Lung (tissue), 11 donors: ENCODE measurements at regions not wholly inside any gene's neighbourhood (a gene's known extent, or its start where the extent isn't known, plus 50 kb on each side); places are given as distances from the start of the nearest gene placed in this dataset.
A peak's percentile ranks its signal among the peaks of the same experiment; 100 is the strongest.

Experiments
- ATAC-seq: fragments of 200-7000 bp; cut with Tn5 transposase; one replicate; pipeline ENCODE4 v1.9.1; 2020; ENCODE audit warnings: moderate number of reproducible peaks; ENCODE audit not compliant: insufficient read depth, low FRiP score
- DNase-seq, 3 donors: peaks; one replicate each; pipeline ENCODE4 v3.0.0-alpha.2; 2013 to 2017
- H3K27ac ChIP-seq, 2 donors: one replicate each; pipeline ENCODE4 v1.5.1; 2013; ENCODE audit warnings: mild to moderate bottlenecking in 2 of 2, moderate library complexity in 2 of 2, control low read depth in 1 of 2, inconsistent platforms in 1 of 2, low read depth in 1 of 2, low read length in 1 of 2
- H3K27me3 ChIP-seq, 3 donors: one replicate each; pipeline ENCODE4 v1.5.1; 2013; ENCODE audit warnings: low read length in 2 of 3; ENCODE audit not compliant: control insufficient read depth in 3 of 3, insufficient read depth in 3 of 3
- H3K36me3 ChIP-seq, 4 donors: one replicate each; pipeline ENCODE4 v1.5.1; 2013; ENCODE audit warnings: low read length in 4 of 4, mild to moderate bottlenecking in 1 of 4, moderate library complexity in 1 of 4; ENCODE audit not compliant: control insufficient read depth in 4 of 4, insufficient read depth in 4 of 4
- H3K4me1 ChIP-seq, 5 donors: one replicate each; pipeline ENCODE4 v1.5.1; 2013; ENCODE audit warnings: low read length in 5 of 5, mild to moderate bottlenecking in 2 of 5, moderate library complexity in 1 of 5; ENCODE audit not compliant: control insufficient read depth in 5 of 5, insufficient read depth in 5 of 5
- H3K4me3 ChIP-seq: one replicate; pipeline ENCODE4 v1.5.1; 2013; ENCODE audit warnings: mild to moderate bottlenecking, control low read depth, moderate library complexity
- H3K9ac ChIP-seq, 2 donors: one replicate each; pipeline ENCODE4 v1.5.1; 2013; ENCODE audit warnings: low read length in 2 of 2, control low read depth in 1 of 2; ENCODE audit not compliant: insufficient read depth in 1 of 2
- H3K9me3 ChIP-seq, 4 donors: one replicate each; pipeline ENCODE4 v1.5.1; 2013; ENCODE audit warnings: low read length in 3 of 4, mild to moderate bottlenecking in 1 of 4, moderate library complexity in 1 of 4; ENCODE audit not compliant: control insufficient read depth in 4 of 4, insufficient read depth in 3 of 4
- CTCF ChIP-seq: IDR thresholded peaks from 2 replicates; pipeline ENCODE4 v1.5.1; 2012; ENCODE audit warnings: mild to moderate bottlenecking; ENCODE audit errors: control extremely low read depth, extremely low read depth
- WGBS, 2 donors: extraction: QIAGEN DNeasy Blood & Tissue Kit; methylation state at CpG; one replicate each; pipeline ENCODE4 v1.1.7; 2013; 5-methylcytosine and 5-hydroxymethylcytosine counted together
- donor health status: control.
- donor health status: control.
- donor health status: Bipolar disorder and iron deficiency.
- donor health status: healthy.
- donor health status: DM: yes; HTN: yes; CAD: no.

- H3K27me3 ChIP-seq, result no peaks in the 10 kb centered on the region
- H3K9ac ChIP-seq, result no peak overlapping the region
- H3K27ac ChIP-seq, result no peak overlapping the region
- no peak for ATAC-seq
- no peak overlapping the region for H3K4me3 ChIP-seq
- H3K36me3 ChIP-seq, result no peaks in the 10 kb centered on the region
- no peak for DNase-seq
- H3K4me1 ChIP-seq, result no peaks in the 10 kb centered on the region
- 71 to 83% methylated on average over 2 of the region's 2 CpGs for WGBS, 2 donors
- TF ChIP-seq CTCF, result no peak
- H3K9me3 ChIP-seq, result no peaks in the 10 kb centered on the region
These were observed 125.3 kb downstream of the SLC6A15 start for GRCh38 chr12:84787253-84787652.

- no peak overlapping the region for H3K27ac ChIP-seq
- H3K9ac ChIP-seq, result no peak overlapping the region
- no peak for ATAC-seq
- no peaks in the 10 kb centered on the region for H3K27me3 ChIP-seq
- DNase-seq, result peak in 1 of 3 donors; percentile 9
- no peaks in the 10 kb centered on the region for H3K36me3 ChIP-seq
- TF ChIP-seq CTCF, result no peak
- H3K9me3 ChIP-seq, result no peaks in the 10 kb centered on the region
- H3K4me3 ChIP-seq, result no peak overlapping the region
- no peaks in the 10 kb centered on the region for H3K4me1 ChIP-seq
These were observed 126.0 kb downstream of the SLC6A15 start for GRCh38 chr12:84786622-84787021.

- 36 to 67% methylated on average over 1 of the region's 1 CpG for WGBS, 2 donors
- H3K4me1 ChIP-seq, result no peaks in the 10 kb centered on the region
- DNase-seq (peak in 2 of 3 donors; percentile 4), ATAC-seq (no peak)
- H3K9ac ChIP-seq, result no peak overlapping the region
- TF ChIP-seq CTCF, result no peak
- H3K9me3 ChIP-seq, result no peaks in the 10 kb centered on the region
- no peak overlapping the region for H3K27ac ChIP-seq
- no peak overlapping the region for H3K4me3 ChIP-seq
- H3K27me3 ChIP-seq, result no peaks in the 10 kb centered on the region
- no peaks in the 10 kb centered on the region for H3K36me3 ChIP-seq
These were observed 126.6 kb downstream of the SLC6A15 start for GRCh38 chr12:84785951-84786350.

- ATAC-seq, result no peak
- no peaks in the 10 kb centered on the region for H3K36me3 ChIP-seq
- H3K4me3 ChIP-seq, result no peak overlapping the region
- H3K27me3 ChIP-seq, result no peaks in the 10 kb centered on the region
- no peak for DNase-seq
- no peaks in the 10 kb centered on the region for H3K9me3 ChIP-seq
- H3K9ac ChIP-seq, result no peak overlapping the region
- no peak overlapping the region for H3K27ac ChIP-seq
- H3K4me1 ChIP-seq, result no peaks in the 10 kb centered on the region
- no peak for TF ChIP-seq CTCF
- WGBS, 2 donors, result 85 to 86% methylated on average over 1 of the region's 1 CpG
These were observed 127.3 kb downstream of the SLC6A15 start for GRCh38 chr12:84785281-84785680.
